Fibroblast of villous mesenchyme (primary cell): ENCODE measurements at regions not wholly inside any gene's neighbourhood (a gene's known extent, or its start where the extent isn't known, plus 50 kb on each side); places are given as distances from the start of the nearest gene placed in this dataset.
A peak's percentile ranks its signal among the peaks of the same experiment; 100 is the strongest.

Experiments
- DNase-seq: peaks from one replicate; pipeline ENCODE4 v3.0.0-alpha.2; 2010; ENCODE audit warnings: low read depth
- H3K4me3 ChIP-seq: 2 replicates; pipeline ENCODE4 v1.5.1; 2011; ENCODE audit warnings: low read depth, mild to moderate bottlenecking, low read length
- TF ChIP-seq, protein P1 (sequence below): IDR thresholded peaks from 2 replicates; pipeline ENCODE4 v1.5.1; 2012; ENCODE audit warnings: low read depth, mild to moderate bottlenecking, low read length; ENCODE audit not compliant: insufficient read depth

DNA sequence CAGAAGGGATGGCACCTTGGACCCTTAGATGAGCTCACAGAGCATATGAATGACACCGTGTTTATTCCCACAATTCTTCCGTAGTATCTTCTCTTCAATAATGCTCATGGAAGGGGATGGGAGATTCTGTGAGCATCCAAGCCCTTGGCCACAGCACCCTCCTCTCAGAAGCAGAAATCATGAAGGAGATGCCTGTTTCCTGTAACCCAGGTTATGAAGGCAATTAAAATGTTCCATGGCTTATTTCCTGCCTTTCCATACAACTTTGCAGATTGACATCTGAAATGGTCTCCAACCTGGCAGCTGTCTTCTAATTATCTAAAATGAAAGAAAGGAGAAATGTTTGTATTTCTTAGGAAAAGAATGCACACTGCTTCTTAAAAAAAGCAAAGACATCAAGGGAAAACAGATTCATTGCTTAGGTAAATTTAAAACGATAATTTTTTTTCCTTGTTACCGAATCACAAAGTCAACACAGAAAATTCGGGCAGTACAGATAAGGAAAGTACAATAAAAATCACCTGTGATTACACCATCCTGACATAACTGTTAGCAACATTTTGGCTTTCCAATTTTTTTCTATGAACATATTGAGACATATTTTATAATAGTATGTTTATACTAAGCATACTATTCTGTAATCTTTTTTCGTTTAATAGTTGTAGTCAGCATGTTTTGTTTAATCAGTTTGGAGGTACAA lies 128.5 kb downstream of the SQOR start:
- DNase-seq = no peak
- H3K4me3 ChIP-seq = no peak overlapping the region
- TF ChIP-seq, protein P1, sequence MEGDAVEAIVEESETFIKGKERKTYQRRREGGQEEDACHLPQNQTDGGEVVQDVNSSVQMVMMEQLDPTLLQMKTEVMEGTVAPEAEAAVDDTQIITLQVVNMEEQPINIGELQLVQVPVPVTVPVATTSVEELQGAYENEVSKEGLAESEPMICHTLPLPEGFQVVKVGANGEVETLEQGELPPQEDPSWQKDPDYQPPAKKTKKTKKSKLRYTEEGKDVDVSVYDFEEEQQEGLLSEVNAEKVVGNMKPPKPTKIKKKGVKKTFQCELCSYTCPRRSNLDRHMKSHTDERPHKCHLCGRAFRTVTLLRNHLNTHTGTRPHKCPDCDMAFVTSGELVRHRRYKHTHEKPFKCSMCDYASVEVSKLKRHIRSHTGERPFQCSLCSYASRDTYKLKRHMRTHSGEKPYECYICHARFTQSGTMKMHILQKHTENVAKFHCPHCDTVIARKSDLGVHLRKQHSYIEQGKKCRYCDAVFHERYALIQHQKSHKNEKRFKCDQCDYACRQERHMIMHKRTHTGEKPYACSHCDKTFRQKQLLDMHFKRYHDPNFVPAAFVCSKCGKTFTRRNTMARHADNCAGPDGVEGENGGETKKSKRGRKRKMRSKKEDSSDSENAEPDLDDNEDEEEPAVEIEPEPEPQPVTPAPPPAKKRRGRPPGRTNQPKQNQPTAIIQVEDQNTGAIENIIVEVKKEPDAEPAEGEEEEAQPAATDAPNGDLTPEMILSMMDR = no peak

DNA sequence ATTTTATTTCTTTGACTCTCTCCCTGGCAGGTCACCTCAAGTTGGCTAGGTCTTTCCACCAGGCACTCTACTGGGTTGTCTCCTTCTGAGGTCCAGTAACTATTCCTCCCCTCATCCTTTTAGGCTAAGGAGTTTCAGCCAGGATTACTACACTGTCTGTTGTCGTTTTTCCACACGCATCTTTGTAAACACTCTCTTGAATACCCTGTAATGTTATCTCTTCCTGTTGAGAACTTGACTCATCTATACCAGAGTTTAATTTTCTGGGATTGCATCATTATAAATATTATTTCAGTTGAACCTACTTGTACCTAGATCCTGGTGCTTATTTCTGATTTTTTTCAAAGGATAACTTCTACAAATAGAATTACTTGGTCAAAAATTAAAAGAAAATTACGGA lies 138.3 kb downstream of the SQOR start:
- peak; percentile 2 for DNase-seq
- TF ChIP-seq, protein P1 = no peak
- H3K4me3 ChIP-seq = no peak overlapping the region

DNA sequence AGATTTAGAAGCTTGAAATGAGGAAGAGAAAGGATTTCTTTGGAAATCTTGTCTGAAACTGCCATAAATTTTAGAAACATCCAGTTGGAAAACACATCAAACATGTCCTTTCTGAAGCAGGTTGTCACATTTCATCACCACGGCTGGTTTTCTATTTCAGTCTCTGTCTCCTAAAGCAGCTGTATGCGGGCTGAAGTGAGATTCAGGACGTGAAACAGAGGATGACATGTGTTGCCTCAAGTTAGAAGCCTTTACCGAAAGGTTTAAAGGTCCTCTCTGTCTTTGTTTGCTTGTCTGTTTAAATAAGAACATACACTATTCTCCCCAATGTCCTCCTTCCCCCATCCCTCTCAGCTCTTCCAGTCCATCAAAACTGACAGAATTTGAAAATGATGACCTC lies 141.9 kb downstream of the SQOR start:
- H3K4me3 ChIP-seq = no peak overlapping the region
- no peak for DNase-seq
- TF ChIP-seq, protein P1 = no peak

DNA sequence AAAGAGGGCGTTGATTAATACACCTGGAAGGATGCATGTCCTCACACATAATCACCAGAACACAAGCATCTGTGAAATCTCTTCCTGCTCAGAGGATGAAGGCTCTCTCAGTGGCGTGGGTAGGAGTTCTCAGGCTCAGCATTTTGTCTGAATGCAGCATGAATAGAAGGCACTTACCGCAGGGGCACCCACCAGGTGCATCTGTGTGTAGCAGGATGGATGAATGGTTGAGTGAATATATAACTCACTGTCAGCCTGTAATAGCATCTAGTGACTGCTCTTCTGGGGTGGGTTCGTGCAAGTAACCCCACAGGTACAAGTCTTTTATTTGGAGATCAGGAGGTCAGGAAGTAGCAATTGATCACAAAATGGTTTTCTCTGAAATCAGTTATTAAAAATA lies 143.0 kb downstream of the SQOR start:
- TF ChIP-seq, protein P1 = no peak
- no peak overlapping the region for H3K4me3 ChIP-seq
- DNase-seq = no peak

DNA sequence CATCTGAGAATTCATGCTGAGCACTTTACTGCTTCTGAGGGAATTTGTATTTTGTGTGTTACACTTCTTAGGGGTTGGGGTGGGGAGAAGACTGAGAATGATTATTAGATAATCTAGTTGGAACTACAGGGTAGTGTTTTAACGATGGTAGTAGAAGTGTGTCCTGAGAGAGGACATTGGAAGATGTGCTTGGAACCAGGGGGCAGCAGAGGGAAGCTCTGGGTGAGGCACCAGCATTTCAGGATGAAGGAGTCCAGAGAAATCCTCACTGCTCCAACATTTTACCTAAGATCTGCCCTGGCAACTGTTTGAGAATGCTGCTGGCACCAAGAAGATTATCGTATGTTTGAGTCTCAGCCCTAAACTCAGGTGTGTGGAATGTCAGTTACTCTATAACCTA lies 145.5 kb downstream of the SQOR start:
- TF ChIP-seq, protein P1 = no peak
- H3K4me3 ChIP-seq = no peak overlapping the region
- DNase-seq = no peak

DNA sequence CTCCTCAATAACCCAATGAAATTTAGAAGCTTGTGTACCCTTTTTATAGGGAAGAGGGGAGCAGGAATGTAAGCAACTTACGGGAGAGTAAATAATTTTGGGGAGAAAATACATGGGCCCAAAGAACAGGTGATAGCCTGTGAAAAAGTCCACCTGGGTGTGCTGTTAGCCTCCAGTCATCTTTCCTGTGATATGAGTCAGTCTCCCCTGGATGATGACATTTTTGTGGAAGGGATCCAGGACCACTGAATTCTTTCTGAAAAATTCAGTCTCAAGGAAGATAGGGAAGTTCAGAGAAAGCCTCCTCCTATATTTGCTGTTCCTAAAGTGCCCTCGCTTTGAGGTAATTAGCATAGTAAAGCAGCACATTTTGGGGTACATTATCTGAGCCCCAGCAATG lies 149.8 kb downstream of the SQOR start:
- TF ChIP-seq, protein P1 = no peak
- no peak for DNase-seq
- H3K4me3 ChIP-seq = no peak overlapping the region

DNA sequence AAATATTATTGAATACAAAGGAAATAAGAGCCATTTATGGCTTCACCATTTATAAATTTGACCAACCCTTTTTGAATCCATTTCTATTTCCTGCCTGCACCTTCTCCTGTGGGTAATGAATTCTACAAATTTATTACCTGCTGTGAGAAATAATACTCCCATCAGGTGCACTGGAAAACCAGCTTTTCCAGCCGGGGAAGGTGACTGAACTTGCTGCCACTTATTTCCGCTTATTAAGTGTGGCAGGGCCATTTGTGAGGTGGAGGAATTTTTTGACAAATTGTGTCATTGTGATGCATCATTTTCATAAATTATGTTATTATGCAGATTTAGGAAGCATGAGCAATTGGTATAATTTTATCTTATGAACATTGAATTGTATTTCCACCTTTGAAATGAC lies 151.1 kb downstream of the SQOR start:
- no peak for DNase-seq
- no peak overlapping the region for H3K4me3 ChIP-seq
- TF ChIP-seq, protein P1 = no peak
